ENCODE measurements at regions not wholly inside any gene's neighbourhood (a gene's known extent, or its start where the extent isn't known, plus 50 kb on each side); places are given as distances from the start of the nearest gene placed in this dataset.
"Not testable (repeated sequence)": the region's sequence is repeated elsewhere in the genome, so short reads cannot be mapped to it uniquely, and the experiment has no call there.

GRCh38 chrX:6990552-6991193, 156.8 kb upstream of the STS start:
- Mint-ChIP-seq H3K27me3 (ENCODE audit: insufficient read depth) (peaks cover 2% of the 10 kb centered on the region; the same call in 1 of the 2 replicates), H3K4me3 (no peak overlapping the region), H3K4me1 (ENCODE audit: low read depth) (no peaks in the 10 kb centered on the region), H3K27ac (no peak overlapping the region), H3K9me3 (peaks cover 10% of the 10 kb centered on the region), H3K36me3 (ENCODE audit: low read depth) (peaks cover 10% of the 10 kb centered on the region)
- DNase-seq, result no peak
- no peak for TF ChIP-seq CTCF (IDR thresholded peaks at IDR 0.05)

- H3K4me1 Mint-ChIP-seq (ENCODE audit: low read depth), result no peaks in the 10 kb centered on the region
Observed at GRCh38 chrX:6989858-6990257, 157.7 kb upstream of the STS start.

GRCh38 chrX:6988694-6989093, 158.8 kb upstream of the STS start:
- not testable (repeated sequence) for H3K36me3 Mint-ChIP-seq (ENCODE audit: low read depth); H3K4me1 Mint-ChIP-seq (ENCODE audit: low read depth); H3K27me3 Mint-ChIP-seq (ENCODE audit: insufficient read depth); H3K9me3 Mint-ChIP-seq; H3K27ac Mint-ChIP-seq; DNase-seq; H3K4me3 Mint-ChIP-seq

More at GRCh38 chrX:6989858-6990257, 157.7 kb upstream of the STS start:
- no peak overlapping the region for H3K4me3 Mint-ChIP-seq
- TF ChIP-seq CTCF (IDR thresholded peaks at IDR 0.05), result no peak
- H3K27me3 Mint-ChIP-seq (ENCODE audit: insufficient read depth), result peaks cover 2% of the 10 kb centered on the region; the same call in 1 of the 2 replicates
- H3K9me3 Mint-ChIP-seq, result peaks cover 7% of the 10 kb centered on the region
- H3K27ac Mint-ChIP-seq, result no peak overlapping the region
- DNase-seq, result no peak
- H3K36me3 Mint-ChIP-seq (ENCODE audit: low read depth), result peaks cover 6% of the 10 kb centered on the region

- H3K27ac Mint-ChIP-seq, result no peak overlapping the region
- no peak overlapping the region for H3K4me3 Mint-ChIP-seq
- no peak for TF ChIP-seq CTCF (IDR thresholded peaks at IDR 0.05)
- no peaks in the 10 kb centered on the region for H3K36me3 Mint-ChIP-seq (ENCODE audit: low read depth)
- peaks cover 2% of the 10 kb centered on the region; the same call in 1 of the 2 replicates for H3K27me3 Mint-ChIP-seq (ENCODE audit: insufficient read depth)
- no peaks in the 10 kb centered on the region for H3K9me3 Mint-ChIP-seq
- H3K4me1 Mint-ChIP-seq (ENCODE audit: low read depth), result peaks cover 12% of the 10 kb centered on the region; the same call in 1 of the 2 replicates
- no peak for DNase-seq
Observed at GRCh38 chrX:6986915-6987314, 160.6 kb upstream of the STS start.

GRCh38 chrX:6985537-6985936, 162.0 kb upstream of the STS start:
- Mint-ChIP-seq H3K36me3 (ENCODE audit: low read depth) (no peaks in the 10 kb centered on the region), H3K9me3 (no peaks in the 10 kb centered on the region), H3K4me3 (no peak overlapping the region), H3K27ac (no peak overlapping the region), H3K27me3 (ENCODE audit: insufficient read depth) (peaks cover 2% of the 10 kb centered on the region; the same call in 1 of the 2 replicates), H3K4me1 (ENCODE audit: low read depth) (peaks cover 12% of the 10 kb centered on the region; the same call in 1 of the 2 replicates)
- no peak for TF ChIP-seq CTCF (IDR thresholded peaks at IDR 0.05)
- no peak for DNase-seq

GRCh38 chrX:6983207-6983955, 164.1 kb upstream of the STS start:
- H3K27me3 Mint-ChIP-seq (ENCODE audit: insufficient read depth), result peaks cover 2% of the 10 kb centered on the region; the same call in 1 of the 2 replicates
- DNase-seq, result no peak
- H3K4me1 Mint-ChIP-seq (ENCODE audit: low read depth), result peaks cover 17% of the 10 kb centered on the region
- H3K27ac Mint-ChIP-seq, result no peak overlapping the region
- no peaks in the 10 kb centered on the region for H3K9me3 Mint-ChIP-seq
- TF ChIP-seq CTCF (IDR thresholded peaks at IDR 0.05), result no peak
- no peak overlapping the region; the same call in 1 of the 2 replicates for H3K4me3 Mint-ChIP-seq
- H3K36me3 Mint-ChIP-seq (ENCODE audit: low read depth), result no peaks in the 10 kb centered on the region
